Cardiac septum (tissue), 1 donor: ENCODE measurements at regions not wholly inside any gene's neighbourhood (a gene's known extent, or its start where the extent isn't known, plus 50 kb on each side); places are given as distances from the start of the nearest gene placed in this dataset.
"Not testable (repeated sequence)": the region's sequence is repeated elsewhere in the genome, so short reads cannot be mapped to it uniquely, and the experiment has no call there.

Experiments
- DNase-seq: peaks from one replicate; pipeline ENCODE4 v3.0.0-alpha.2; 2020; ENCODE audit warnings: low spot score
- intact Hi-C: fragments of 100-400 bp; cut with DNase I; formaldehyde crosslinking; loops from one replicate; pipeline ENCODE4 v1.14.0; 2022
- donor health status: DM: no; HTN: no; CAD: no.

- intact Hi-C loops = no loop called here
- DNase-seq = no peak
Measured at GRCh38 chr13:111486331-111486730, 165.9 kb downstream of the TEX29 start.

- intact Hi-C loops = no loop called here
- no peak for DNase-seq
Measured at GRCh38 chr13:111486801-111487200, 166.4 kb downstream of the TEX29 start.

- DNase-seq = no peak
- intact Hi-C loops = no loop called here
Measured at GRCh38 chr13:111488486-111489132, 168.2 kb downstream of the TEX29 start.

GRCh38 chr13:111489301-111489700, 168.9 kb downstream of the TEX29 start:
- intact Hi-C loops = no loop called here
- DNase-seq = no peak

GRCh38 chr13:111490611-111491010, 170.2 kb downstream of the TEX29 start:
- DNase-seq = no peak
- intact Hi-C loops = no loop called here

- intact Hi-C loops = no loop called here
- no peak for DNase-seq
Measured at GRCh38 chr13:111491021-111491420, 170.6 kb downstream of the TEX29 start.

- intact Hi-C loops = no loop called here
- DNase-seq = no peak
Measured at GRCh38 chr13:111491659-111492058, 171.2 kb downstream of the TEX29 start.

GRCh38 chr13:111492341-111492950, 172.0 kb downstream of the TEX29 start:
- no peak for DNase-seq
- intact Hi-C loops = no loop called here

GRCh38 chr13:111492958-111493357, 172.5 kb downstream of the TEX29 start:
- intact Hi-C loops = no loop called here
- DNase-seq = no peak

- DNase-seq = no peak
- intact Hi-C loops = no loop called here
Measured at GRCh38 chr13:111493468-111493867, 173.0 kb downstream of the TEX29 start.

GRCh38 chr13:111494641-111495040, 174.2 kb downstream of the TEX29 start:
- DNase-seq = no peak
- intact Hi-C loops = no loop called here

GRCh38 chr13:111501596-111502535, 181.4 kb downstream of the TEX29 start:
- intact Hi-C loops, DNase-seq: not testable (repeated sequence)

- no peak for DNase-seq
- intact Hi-C loops = no loop called here
Measured at GRCh38 chr13:111502957-111503356, 182.5 kb downstream of the TEX29 start.

GRCh38 chr13:111503376-111503775, 182.9 kb downstream of the TEX29 start:
- DNase-seq = no peak
- intact Hi-C loops = no loop called here

GRCh38 chr13:111503905-111504695, 183.7 kb downstream of the TEX29 start:
- no peak for DNase-seq
- intact Hi-C loops = no loop called here

- intact Hi-C loops = no loop called here
- DNase-seq = no peak
Measured at GRCh38 chr13:111505175-111505777, 184.8 kb downstream of the TEX29 start.

GRCh38 chr13:111506125-111506524, 185.7 kb downstream of the TEX29 start:
- DNase-seq = no peak
- intact Hi-C loops = no loop called here

- DNase-seq = no peak
- intact Hi-C loops = no loop called here
Measured at GRCh38 chr13:111506621-111507020, 186.2 kb downstream of the TEX29 start.

- intact Hi-C loops = no loop called here
- no peak for DNase-seq
Measured at GRCh38 chr13:111508164-111508870, 187.9 kb downstream of the TEX29 start.
